Pancreas (tissue), 10 donors: ENCODE measurements at regions not wholly inside any gene's neighbourhood (a gene's known extent, or its start where the extent isn't known, plus 50 kb on each side); places are given as distances from the start of the nearest gene placed in this dataset.

Experiments used
- ATAC-seq, 4 donors: fragments of 200-7000 bp; cut with Tn5 transposase; one replicate each; pipeline versions ENCODE4 v1.8.0 to v1.9.1; 2020; ENCODE audit warnings: mild to moderate bottlenecking in 4 of 4, moderate library complexity in 4 of 4
- DNase-seq, 6 donors: peaks; one replicate each; pipeline ENCODE4 v3.0.0-alpha.2; 2020
- FAIRE-seq: peaks from 2 replicates; lab custom pipeline; 2012; peaks lifted over from hg19 to GRCh38; lab: Jason Lieb, UNC
- H3K27ac ChIP-seq, 4 donors: fragments of 200-600 bp; sonication (generic); 1 replicate in 3 of 4; 2 replicates in 1 of 4; pipeline versions ENCODE4 v1.5.0 to v1.8.0; 2020
- H3K27me3 ChIP-seq, 4 donors: fragments of 200-600 bp; one replicate each; pipeline ENCODE4 v1.8.0; 2021
- H3K36me3 ChIP-seq, 3 donors: fragments of 200-600 bp; sonication (generic) in 1 of 3; one replicate each; pipeline versions ENCODE4 v1.5.0 to v1.8.0; 2020 to 2021
- H3K4me1 ChIP-seq, 3 donors: fragments of 200-600 bp; one replicate each; pipeline ENCODE4 v1.8.0; 2021
- H3K4me3 ChIP-seq, 4 donors: fragments of 200-600 bp; sonication (generic) in 2 of 4; one replicate each; pipeline versions ENCODE4 v1.5.0 to v1.8.0; 2020 to 2021
- H3K9me3 ChIP-seq, 4 donors: fragments of 200-600 bp; one replicate each; pipeline ENCODE4 v1.8.0; 2021
- WGBS, 2 donors: extraction: QIAGEN DNeasy Blood & Tissue Kit; methylation state at CpG; one replicate each; pipeline ENCODE4 v1.1.7; 2013; 5-methylcytosine and 5-hydroxymethylcytosine counted together
- intact Hi-C, 3 donors: fragments of 100-400 bp; cut with DNase I; formaldehyde crosslinking; loops; one replicate each; pipeline versions ENCODE4 v1.11.1 to v1.14.2; 2022
- TF ChIP-seq, protein P1 (sequence below), 4 donors: fragments of 200-600 bp; sonication (generic) in 3 of 4; IDR thresholded peaks; one replicate each; pipeline versions ENCODE4 v1.5.0 to v1.8.0; 2021; ENCODE audit warnings: antibody characterized with exemption in 4 of 4
- donor health status: healthy with polysubstance abuse.
- donor health status: DM: no; HTN: no; CAD: no; lungs with moderate emphysema.
- donor health status: DM: no; HTN: no; CAD: no.
- donor health status: control.
- donor health status: control.
- donor health status: Bipolar disorder and iron deficiency.
- donor health status: DM: yes; HTN: yes; CAD: no.
- donor health status: DM: no; HTN: no; CAD: no.
- donor health status: DM: no; HTN: no; CAD: no.
- donor health status: DM: yes; HTN: yes; CAD: no.

DNA sequence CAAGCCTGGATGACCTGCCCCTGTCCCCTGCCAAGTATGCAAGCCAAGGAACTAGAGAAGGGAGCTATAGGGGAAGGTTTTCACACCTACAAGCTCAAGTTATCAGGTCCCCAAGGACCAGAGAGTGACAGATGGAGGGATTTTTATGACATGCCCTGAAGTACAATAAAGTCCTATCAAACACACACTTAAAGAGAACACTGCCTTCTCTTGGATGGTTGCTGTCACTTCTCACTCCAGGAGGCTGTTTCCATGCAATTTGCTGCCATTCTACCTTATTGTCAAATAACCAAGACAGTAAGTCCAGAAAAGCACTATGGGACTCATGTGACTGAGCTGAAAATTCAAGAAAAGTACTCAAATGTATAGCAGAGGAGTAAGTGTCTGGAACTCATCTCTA, 76.6 kb upstream of the DDX18 start:
- Histone ChIP-seq H3K27me3 (no peaks in the 10 kb centered on the region), H3K4me3 (no peak overlapping the region), H3K27ac (no peak overlapping the region), H3K9me3 (no peaks in the 10 kb centered on the region), H3K36me3 (no peaks in the 10 kb centered on the region), H3K4me1 (no peaks in the 10 kb centered on the region)
- intact Hi-C loops = no loop called here
- no peak for FAIRE-seq
- DNase-seq = no peak
- TF ChIP-seq, protein P1, sequence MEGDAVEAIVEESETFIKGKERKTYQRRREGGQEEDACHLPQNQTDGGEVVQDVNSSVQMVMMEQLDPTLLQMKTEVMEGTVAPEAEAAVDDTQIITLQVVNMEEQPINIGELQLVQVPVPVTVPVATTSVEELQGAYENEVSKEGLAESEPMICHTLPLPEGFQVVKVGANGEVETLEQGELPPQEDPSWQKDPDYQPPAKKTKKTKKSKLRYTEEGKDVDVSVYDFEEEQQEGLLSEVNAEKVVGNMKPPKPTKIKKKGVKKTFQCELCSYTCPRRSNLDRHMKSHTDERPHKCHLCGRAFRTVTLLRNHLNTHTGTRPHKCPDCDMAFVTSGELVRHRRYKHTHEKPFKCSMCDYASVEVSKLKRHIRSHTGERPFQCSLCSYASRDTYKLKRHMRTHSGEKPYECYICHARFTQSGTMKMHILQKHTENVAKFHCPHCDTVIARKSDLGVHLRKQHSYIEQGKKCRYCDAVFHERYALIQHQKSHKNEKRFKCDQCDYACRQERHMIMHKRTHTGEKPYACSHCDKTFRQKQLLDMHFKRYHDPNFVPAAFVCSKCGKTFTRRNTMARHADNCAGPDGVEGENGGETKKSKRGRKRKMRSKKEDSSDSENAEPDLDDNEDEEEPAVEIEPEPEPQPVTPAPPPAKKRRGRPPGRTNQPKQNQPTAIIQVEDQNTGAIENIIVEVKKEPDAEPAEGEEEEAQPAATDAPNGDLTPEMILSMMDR (IDR thresholded peaks at IDR 0.05) = no peak
- ATAC-seq = no peak

DNA sequence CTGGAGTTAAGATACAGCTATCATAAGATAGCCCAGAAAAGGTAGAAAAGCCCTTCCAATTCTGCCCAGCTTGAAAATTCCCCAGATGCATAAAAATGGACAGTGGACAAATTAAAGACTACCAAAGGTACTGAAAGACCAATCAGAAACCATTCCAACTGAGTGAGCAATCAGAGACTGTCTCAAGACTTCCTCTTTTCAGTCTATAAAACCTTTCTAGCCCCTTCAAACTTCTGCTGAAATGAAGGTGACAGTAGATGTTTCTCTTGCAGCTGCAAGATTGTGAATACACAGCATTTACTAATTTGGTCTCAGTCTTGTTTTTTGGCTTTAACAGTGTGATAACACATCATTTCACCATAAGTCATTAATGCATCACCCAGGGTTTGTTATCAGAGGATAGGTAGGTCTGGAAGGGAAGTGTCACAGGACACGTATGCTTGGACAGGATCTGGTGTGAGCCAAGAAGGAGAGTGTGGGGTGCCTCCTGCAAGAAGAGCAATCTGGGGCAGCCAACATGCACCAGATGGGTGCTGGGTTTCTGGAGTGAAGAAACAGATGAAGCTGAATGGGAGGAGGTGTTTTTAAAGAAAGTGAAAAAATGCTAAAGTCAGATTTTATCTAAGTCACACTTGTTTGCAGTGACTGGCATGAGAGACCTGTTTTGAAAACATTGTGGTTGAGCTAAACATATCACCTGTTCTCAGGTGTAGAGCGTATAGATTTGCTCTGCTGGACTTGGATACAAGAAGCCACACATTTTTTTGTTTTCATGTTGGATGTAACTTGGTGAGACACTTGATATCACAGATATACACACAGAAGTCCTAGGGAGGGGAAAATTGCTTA, 75.3 kb upstream of the DDX18 start:
- DNase-seq (no peak), FAIRE-seq (no peak), ATAC-seq (no peak)
- WGBS, 2 donors = 56 to 69% methylated on average over 2 of the region's 2 CpGs
- intact Hi-C loops = no loop called here
- H3K4me1 ChIP-seq = no peaks in the 10 kb centered on the region
- H3K36me3 ChIP-seq = no peaks in the 10 kb centered on the region
- no peaks in the 10 kb centered on the region for H3K9me3 ChIP-seq
- no peak overlapping the region for H3K27ac ChIP-seq
- TF ChIP-seq, protein P1 (IDR thresholded peaks at IDR 0.05) = no peak
- H3K4me3 ChIP-seq = no peak overlapping the region
- H3K27me3 ChIP-seq = no peaks in the 10 kb centered on the region

DNA sequence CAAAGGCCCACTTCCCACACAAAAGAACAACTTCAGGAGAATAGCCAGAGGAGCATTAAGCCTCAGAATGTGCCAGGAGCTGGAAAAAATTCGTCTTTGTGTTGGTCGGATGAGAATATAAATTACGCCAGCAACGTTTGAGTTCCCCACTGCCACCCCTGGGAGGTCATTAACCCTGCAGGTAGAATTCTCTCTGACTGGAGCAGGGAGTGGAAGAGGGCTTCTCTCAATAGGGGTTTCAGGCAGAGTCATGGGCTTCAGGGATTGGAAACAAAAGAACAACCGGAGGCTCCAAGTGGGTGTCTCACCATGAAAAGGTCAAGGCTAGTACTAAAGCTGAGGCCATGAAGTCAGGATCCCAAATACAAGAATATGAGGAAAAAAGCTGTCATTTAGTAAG, 69.0 kb upstream of the DDX18 start:
- FAIRE-seq (no peak), ATAC-seq (no peak), DNase-seq (no peak)
- Histone ChIP-seq H3K27me3 (no peaks in the 10 kb centered on the region), H3K9me3 (no peaks in the 10 kb centered on the region), H3K36me3 (no peaks in the 10 kb centered on the region), H3K4me1 (no peaks in the 10 kb centered on the region), H3K4me3 (no peak overlapping the region), H3K27ac (no peak overlapping the region)
- 36 to 55% methylated on average over 5 of the region's 5 CpGs for WGBS, 2 donors
- intact Hi-C loops = no loop called here
- TF ChIP-seq, protein P1 (IDR thresholded peaks at IDR 0.05) = no peak

DNA sequence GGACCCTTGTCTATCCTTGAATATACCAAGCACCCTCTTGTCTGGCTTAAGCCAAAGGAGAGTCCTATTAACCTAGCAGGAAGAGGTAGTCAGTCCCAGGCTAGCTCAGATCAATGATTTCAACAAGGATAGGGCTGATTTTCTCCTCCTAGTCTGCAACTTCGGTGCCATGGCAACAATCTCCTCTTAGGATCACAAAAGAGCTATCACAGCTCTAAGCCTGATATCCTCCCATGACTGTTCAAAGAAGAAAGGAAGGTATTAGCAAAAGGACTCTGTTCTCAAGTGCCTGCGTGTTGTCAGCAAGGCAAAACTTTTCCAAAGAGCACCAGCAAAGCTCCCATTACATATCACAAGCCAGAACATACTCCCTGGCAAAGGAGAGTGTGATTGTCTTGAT, 58.7 kb upstream of the DDX18 start:
- Histone ChIP-seq H3K9me3 (no peaks in the 10 kb centered on the region), H3K36me3 (no peaks in the 10 kb centered on the region), H3K4me3 (no peak overlapping the region), H3K27me3 (no peaks in the 10 kb centered on the region), H3K27ac (no peak overlapping the region), H3K4me1 (no peaks in the 10 kb centered on the region)
- 52 to 82% methylated on average over 2 of the region's 2 CpGs for WGBS, 2 donors
- ATAC-seq (no peak), FAIRE-seq (no peak), DNase-seq (no peak)
- intact Hi-C loops = no loop called here
- TF ChIP-seq, protein P1 (IDR thresholded peaks at IDR 0.05) = no peak

DNA sequence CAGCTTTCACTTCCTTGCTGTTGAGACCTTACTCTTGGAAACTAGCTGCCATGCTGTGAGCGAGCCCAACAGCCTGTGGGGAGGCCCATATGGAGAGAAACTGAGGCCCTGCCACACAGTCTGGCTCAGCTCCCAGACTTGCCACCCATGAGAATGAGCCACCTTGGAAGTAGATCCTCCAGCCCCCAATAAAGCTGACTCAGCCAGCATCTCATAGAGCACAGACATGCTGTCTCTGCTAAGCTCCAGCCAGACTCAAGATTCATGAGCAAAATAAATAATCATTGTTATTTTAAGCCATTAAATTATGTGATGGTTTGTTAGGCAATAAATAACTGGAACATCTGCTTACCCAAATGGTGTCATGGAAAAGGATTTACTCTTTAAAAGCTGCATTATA, 53.6 kb upstream of the DDX18 start:
- FAIRE-seq (no peak), DNase-seq (no peak), ATAC-seq (peak in 1 of 4 donors; percentile 22)
- no peaks in the 10 kb centered on the region for H3K4me1 ChIP-seq
- H3K27me3 ChIP-seq = no peaks in the 10 kb centered on the region
- H3K9me3 ChIP-seq = no peaks in the 10 kb centered on the region
- no peak overlapping the region for H3K4me3 ChIP-seq
- H3K27ac ChIP-seq = no peak overlapping the region
- intact Hi-C loops = no loop called here
- TF ChIP-seq, protein P1 (IDR thresholded peaks at IDR 0.05) = no peak
- H3K36me3 ChIP-seq = no peaks in the 10 kb centered on the region
- WGBS, 2 donors = 50 to 77% methylated on average over 1 of the region's 1 CpG
